Hepatic stellate cell (primary cell): ENCODE measurements at regions not wholly inside any gene's neighbourhood (a gene's known extent, or its start where the extent isn't known, plus 50 kb on each side); places are given as distances from the start of the nearest gene placed in this dataset.

ENCODE experiments used
- DNase-seq: peaks from one replicate; pipeline ENCODE4 v3.0.0; 2011; ENCODE audit warnings: low spot score

DNA sequence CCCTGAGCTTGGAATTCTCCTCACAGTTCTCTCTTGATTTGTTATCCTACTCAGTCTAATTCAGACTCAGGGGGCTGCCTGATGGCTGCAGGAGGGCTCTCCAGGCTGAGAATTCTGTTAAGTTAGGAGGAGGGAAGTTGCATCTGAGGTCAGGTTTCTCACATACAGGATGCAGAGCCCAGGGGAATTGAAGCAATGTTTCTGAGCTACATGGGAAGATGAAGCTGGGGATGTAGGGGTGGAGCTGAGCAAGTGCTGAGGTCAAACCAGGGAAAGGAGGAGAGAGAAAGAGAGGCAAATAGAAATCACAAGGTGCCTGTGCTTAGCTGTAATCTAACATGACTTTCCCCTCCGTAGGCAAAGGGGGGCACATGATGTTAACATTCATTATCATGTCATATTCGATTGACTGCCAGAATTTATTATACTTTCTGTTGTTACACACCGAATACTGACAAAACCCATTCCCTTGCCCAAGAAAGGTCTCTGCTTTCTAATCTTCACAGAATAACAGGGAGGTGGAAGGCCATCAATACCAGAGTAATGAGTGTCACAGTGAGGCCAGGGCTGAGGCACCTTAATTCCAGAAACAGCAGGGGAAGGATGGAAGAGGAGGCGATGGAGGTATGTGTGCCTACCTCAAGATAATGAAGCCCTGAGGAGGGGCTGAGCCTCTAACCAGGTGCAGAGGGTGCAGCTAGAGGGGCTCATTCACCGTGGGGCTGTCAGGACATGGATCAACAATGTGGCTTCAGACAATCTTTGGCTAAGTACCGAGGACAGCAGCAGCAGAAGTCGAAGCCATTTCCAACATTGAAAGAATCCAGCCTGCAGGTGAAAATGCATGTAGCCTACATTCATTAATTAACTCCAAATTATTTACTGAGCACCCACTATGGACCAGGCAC is 205.4 kb upstream of the SNX19 start:
- no peak for DNase-seq

DNA sequence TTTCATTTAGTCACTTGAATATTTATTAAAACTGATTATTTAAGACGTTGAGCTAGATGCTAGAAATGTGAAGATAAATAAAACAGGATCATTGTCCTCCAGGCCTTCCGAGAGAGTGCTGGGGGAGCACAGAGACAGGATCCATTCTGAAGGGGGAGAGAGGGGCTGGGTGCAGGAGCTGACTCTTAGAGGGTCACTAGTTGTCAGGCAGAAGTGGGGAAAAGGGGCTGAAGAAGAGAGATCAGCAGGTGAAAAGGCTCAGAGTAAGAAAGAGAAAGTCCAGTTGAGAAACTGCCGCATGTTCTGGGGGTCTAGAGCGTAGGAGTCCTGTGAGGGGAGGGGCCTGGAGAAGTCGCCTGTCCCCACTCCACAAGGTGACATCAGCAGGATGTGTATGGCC is 206.2 kb upstream of the SNX19 start:
- DNase-seq: no peak

DNA sequence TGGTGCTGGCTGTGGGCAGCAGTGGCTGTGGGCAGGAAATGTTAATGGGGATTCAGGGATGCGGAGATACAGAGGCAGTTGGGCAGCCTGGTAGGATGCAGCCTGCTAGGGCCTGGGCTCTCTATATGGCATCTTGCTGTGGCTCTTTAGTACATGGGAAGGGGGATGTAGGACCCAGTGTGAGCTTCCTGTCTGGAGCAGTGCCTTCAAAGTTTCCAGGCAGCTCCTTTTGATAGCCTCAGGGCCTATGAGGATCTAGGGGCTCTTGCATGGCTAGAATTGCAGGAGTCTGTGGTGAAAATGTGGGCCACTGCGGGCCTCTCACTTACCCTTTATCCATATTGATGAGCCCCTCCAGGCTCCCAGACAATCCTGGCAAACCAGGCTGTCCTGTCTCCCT is 213.2 kb upstream of the SNX19 start:
- DNase-seq: no peak

DNA sequence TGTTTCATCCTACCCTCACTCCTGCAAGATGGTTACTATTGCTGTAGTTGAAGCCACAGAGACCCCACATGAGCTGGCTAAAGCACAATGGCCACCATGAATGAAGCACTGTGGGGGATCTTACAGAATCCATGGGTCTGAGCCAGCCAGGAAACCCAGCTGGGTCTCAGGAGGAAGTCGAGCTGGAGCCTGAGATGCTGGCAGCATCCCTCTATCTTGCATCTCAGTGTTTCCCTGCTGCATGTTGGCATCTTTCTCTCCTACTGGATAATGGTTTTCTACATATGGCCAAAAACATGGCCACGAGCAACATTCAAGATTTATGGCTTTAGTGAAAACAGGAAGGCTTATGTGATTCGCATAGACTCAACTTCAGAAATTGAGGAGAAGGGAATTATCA is 219.3 kb upstream of the SNX19 start:
- DNase-seq: no peak

DNA sequence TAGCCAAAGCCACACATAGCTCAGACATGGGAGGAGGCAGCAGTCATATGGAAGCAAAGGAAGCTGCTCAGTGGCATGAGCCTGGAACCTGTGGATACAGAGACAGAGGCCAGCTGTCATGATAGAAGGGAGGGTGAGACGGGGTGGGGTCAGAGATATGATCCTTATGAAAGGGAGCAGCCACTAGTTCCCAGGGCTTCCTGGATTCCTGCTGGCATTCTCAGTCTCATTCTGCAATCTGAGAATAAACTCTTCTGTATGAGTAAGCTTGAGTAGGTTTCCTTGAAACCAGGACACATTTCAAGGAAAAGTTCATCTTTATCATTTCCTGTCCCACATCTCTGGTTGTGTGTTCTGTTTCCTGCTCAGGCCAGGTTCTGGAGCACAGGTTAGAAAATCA is 220.2 kb upstream of the SNX19 start:
- peak; percentile 63 for DNase-seq

DNA sequence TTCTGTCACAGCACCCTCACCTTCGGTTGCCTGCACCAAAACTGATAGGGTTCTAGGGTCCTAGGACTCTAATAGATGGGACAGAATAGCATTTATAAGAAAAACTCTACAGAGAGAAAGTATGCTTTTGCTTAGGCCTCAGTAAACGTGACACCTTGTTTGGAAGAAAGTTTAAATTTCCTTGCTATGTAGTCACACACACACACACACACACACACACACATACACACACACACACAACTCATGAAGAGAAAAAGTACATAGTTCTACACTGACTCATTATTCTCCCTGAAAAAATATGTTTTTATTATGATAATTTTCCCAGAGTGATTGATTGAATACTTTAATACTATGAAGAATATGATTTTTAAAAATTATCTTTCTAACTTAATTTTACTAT is 220.8 kb upstream of the SNX19 start:
- DNase-seq: no peak

DNA sequence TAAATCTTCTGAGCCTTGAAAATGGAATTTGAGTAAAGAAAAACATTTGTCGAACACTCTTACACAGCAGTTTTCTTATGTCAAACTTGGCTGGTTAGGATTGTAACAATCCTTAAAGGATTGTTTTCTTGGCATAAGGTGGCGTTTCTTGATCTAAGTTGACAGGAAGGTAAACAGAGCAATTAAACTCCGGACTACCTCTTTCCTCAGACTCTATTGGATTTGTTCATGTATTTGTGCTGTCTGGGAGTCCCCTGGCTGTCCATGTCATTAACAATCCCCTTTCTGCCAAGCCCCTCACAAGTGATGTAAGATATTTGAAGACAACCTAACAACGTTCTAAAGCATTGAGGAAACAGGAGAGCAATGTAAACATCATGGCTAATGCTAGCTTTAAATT is 222.5 kb upstream of the SNX19 start:
- no peak for DNase-seq

DNA sequence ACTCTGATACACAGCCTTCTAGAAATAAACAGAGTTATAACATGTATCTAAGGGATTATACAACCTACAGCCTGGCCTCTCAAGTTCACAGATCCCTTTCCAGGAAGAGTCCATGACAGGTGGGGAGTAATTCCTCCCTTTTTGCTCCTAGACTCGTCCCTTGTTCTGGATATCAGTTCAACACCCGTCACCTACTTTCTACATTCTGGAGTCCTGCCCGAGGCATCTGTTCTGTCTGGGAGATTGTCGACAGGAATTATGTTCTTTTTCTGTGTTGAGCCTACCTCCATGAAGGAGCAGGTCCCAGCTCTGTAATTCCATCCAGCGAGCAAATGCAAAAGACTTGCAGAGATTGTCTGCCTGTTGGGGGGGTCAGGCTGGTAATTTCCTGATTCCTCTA is 224.6 kb upstream of the NTM start:
- no peak for DNase-seq

DNA sequence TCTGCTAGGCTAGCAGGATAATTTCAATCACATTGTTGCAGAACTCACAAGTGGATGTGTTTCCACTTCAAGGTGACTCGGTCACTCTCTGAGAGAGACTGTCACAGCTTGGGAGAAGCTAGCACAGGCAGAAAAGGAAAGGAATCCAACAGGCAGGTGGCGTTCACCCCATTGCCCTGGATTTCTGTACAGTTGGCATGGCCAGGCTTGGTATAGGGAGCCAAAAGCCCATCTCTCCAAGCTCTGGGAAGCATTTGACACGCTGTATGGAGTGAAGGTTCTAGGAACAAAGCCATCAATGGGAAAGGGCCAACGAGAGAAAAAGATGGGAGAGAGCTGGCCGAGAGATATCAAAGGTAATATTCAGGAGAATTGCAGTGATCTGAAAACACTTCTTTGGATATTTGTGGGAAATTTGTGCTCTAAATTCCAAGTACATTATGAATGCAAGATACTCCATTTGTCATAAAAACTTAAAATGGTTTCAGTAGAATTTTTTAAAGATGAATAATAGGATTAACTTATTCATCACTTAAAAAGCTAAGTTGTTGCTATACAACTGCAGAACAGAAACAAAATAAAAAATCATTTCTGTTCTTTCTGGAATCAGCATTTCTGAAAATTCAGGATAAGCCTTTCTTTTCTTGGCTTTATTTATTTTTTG is 223.5 kb upstream of the NTM start:
- DNase-seq: peak; percentile 16

DNA sequence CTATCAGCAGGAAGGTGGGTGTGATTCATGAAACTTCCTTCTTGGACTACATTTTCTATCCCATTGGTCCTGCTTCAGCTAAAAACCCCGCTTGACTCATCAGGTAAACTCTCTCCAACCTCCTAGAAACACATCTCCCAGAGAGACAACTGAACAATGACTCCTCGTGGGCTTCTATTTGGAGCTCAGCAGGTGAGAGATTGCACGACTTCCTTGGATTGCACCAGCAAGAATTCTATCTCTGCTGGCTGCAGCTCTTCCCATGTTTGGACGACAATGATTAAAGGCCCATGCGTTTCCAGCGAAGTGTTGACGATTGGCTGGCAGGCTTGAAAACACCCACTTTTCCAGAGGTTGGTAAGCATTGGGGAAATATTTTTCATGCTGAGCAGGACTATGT is 216.1 kb upstream of the NTM start:
- DNase-seq: no peak

DNA sequence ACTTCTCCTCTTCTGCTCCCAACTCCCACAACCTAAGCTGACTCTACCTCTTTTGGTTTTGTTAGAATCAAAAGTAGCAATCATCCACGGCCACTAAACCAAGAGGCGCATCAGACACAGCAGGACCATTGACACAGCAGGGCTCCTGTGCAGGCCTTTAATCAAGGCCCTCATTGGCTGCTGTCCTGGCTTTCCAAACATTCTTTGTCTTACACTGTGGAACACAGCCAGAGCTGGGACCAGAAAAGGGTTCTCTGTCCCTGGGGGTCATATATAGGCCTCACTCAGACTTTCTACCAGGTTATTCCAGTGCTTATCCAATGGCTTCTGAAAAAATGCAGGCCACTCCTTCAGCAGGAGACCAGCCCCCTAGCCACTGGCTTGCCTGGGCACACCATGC is 212.7 kb upstream of the NTM start:
- DNase-seq: no peak

DNA sequence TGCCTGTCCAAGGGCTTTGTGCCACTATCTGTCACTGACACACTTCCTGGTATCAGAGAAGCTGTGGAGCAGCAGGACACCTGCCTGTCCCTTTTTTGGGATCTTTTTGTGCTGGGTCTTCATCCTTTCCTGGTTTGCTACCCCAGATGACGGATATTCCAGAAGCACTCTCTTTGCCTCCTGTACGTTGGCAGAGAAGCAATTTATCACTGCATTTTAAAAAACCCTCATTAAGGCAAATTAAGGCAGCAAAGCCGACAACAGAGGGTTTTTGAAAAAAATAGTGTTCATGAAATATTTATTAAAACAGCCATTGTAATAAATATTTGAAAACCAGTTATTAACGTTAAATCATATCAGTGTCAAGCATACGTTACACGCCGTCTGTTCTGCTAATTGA is 209.6 kb upstream of the NTM start:
- no peak for DNase-seq

DNA sequence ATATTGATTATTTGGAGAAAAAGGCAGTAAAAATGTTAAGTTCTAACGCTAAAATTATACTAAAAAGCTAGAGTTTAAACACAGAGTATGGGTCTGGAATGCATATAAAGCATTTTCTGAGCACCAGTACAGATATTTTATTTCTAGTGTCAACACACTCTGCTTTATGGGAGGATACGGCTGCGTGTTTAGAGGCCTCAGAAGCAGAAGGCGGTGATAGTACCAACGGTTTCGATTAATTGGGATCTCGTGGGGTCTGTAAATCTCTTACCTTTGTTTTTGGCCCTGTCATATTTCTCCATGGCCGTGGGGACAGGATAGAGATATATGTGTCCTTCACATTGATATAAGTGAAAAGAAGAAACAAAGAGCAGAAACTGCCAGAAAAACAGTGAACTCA is 206.8 kb upstream of the NTM start:
- no peak for DNase-seq

DNA sequence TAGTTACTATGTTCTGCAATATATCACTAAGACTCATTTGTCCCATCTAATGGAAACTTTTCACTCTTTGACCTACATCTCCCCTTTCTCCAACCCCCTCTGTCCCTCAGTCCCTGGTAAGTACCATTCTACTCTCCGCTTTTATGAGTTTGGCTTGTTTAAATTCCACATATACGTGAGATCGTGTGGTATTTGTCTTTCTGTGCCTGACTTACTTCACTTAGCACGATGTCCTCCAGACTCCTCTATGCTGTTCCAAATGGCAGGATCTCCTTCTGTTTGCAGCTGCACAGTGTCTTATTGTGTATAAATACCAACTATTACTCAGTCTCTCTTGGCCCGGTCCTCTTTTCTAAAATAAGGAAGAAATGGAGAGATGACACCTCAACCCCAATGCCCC is 205.4 kb upstream of the NTM start:
- no peak for DNase-seq

DNA sequence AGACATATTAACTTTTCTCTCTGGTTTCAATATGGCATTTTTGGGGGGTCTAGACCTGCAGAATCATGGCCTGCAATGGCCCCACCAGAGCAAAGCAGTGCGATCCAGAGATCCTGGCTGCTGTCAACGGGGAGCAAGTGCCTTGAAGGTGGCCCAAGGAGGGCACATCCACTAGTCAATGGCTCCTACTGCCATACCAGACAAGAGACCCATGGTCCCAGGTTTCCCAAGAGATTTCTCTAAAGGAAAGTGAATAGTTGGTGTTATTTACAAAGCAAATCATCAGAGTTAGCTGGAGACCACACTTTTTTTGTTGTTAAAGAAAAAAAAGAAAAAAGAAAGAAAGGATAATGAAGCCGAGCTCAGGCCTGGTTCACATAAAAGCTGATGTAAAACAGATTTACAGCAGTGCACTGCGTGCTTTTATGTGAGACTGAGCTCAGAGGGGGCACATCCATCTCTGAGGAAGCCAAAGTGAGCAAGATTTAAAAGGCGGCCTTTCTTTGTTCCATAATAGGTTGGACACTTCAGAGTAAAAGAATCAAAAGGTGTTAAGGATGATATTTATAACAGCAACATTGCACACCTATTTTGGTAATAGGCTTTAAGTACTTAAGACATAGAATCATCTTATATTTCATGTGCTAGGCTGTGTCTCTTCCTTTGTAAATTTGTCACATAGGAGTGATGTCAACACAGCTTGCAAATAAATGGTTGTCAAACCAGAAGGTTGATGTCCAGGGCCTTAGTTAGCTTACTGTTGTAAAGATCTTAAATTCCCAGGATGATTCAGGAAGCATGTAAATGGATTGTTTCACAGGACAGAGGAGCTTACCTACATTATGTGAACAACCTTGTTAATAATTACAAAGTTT is 201.3 kb upstream of the NTM start:
- no peak for DNase-seq

DNA sequence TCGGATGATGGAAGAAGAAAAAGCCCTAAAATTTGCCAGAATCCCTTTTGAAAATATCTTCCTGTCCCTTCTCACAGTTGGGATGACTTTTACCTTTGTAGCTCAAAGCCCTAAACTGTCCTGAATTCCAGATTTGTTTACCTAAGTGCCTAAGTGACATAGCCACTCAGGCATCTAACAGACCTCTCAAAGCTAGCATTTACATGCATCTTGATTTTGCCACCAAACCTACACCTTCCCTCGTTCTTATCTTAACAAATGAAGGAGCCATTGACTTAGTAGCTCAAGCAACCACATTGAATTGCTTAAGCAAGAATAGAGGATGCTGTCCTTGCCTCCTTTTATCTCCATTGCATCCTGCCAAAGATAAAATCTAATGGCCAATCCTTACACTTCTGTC is 198.4 kb upstream of the NTM start:
- no peak for DNase-seq

DNA sequence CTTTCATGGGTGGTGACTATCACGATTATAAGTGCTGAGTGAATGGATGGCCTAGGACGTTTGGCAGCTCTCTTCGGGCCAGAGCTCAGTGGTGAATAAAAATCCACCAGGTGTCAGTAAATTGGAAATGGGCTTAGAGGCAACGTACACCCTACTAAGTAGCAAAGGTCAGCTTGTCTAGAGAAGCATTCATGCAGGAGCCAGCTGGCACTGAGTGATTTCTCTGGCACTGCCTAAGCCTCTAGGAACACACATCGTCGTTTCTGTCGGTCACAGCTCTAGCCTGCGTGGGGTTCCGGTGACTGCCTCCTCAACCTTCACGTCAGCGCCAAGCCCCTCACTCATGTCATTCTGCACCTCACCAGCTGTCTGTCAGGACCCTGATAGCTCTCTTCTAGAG is 192.4 kb upstream of the NTM start:
- no peak for DNase-seq

DNA sequence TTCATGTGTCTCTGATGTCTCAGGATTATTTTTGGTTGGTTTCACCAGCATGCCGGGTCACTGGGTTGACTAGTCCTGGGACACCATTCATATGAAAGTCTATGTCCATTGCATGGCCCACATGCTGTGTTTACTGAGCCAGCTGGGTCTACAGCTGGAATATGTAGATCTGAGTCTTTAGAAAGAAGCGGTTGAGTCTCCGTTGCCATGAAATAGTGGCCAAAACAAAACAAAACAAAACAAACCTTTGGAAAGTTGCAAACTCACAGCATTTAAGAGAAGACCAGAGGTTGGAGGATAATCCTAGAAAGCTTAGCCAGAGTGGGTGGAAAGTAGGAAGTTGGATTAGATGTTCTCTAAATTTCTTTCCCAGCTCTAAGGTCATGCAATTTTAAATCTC is 191.8 kb upstream of the NTM start:
- no peak for DNase-seq

DNA sequence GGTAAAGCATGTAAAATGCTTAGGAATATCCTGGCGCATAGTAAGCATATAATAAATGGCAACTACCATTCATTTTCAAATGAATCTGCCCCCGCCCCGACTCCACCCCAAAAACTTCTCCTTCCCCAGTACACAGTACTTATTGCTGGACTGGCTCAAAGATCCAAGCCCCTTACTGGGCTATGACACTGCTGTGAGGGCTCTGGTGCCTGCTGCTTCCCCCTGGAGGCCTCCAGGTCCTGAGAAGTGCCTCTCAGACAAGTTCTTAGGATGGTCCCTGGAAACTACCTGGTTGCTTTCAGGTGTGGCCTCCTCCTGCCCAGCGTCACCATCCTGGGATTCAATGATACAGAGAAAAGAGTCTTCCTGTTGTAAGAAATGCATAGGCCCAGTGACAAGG is 190.6 kb upstream of the NTM start:
- no peak for DNase-seq

DNA sequence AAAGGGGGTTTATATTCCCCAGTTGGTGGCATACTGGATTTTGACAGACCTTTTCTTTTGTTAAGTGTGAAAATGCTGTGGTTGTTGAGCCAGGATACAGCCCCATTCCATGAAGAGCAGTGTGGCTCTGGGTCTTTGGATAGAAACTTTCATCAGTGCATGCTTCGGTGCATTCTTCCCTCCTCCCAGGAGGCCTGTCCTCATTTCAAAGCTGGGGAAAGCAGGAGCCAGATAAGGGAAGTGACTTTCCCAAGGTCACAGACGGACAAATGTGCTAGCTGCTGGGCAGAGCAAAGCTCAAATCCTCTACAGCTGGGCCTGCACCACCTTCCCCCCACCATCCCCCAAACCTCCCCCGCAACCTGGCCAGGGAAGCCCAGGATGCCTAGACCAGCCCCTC is 184.5 kb upstream of the NTM start:
- no peak for DNase-seq

DNA sequence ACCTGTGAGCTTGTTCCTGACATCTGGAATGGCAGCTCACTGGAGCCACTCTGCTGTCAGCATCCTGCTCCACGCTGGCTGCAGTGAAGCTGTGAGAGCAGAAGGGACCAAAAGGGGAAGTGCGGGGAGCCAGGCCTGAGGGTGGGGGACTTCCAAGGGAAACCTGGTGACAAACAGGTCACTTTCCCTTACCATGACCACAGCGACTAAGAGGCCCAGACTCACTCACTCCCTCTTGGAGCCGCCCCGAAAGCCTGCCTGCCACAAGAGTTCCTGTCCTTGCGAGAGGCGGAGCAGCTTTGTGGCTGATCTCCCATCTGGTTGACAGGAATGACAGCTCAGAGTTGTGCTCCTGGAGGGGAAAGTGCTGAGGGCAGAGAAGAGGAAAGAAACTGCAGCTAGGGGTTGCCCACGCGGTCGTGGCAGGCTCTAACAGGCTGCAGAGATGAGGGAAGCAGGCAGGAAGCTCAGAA is 183.8 kb upstream of the NTM start:
- no peak for DNase-seq

DNA sequence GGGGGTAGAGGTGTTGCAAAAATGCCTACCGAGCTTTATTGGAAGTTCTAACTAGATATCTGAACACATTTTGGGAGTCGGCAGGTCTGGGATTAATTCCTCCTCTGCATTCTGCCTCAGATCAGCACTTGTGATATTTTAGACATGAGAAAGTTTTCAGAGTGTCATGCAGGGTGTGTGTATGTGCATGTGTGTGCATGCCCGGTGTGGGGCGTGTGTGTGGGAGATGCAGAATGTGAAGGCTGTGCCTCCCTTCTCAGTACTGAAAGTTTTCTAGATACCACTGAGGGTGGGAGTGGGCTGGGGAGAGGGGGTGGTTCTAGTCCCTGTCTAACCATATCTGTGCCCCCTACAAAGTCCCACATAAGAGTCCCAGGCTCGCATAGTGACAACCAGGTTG is 180.0 kb upstream of the NTM start:
- DNase-seq: no peak

DNA sequence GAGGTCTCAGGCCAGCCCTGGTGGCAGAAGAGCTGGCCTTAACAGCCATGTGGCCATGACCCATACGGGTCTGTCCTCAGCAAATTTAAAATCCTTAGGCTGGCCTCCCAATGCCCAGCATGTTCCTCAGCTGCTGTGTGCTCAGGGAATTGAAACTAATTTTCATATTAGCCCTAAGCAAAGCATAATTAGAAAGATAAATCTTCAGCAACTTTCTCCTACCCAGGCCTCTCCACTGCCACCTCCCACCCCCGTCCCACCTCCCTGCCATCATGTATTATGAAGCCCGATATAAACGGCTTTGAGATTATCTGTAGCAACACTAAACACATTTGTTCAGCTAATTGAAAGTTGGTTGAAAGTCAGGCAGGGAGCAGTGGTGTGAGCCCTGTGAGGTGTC is 178.8 kb upstream of the NTM start:
- no peak for DNase-seq
